Spleen (tissue), 11 donors: ENCODE measurements at regions not wholly inside any gene's neighbourhood (a gene's known extent, or its start where the extent isn't known, plus 50 kb on each side); places are given as distances from the start of the nearest gene placed in this dataset.

Experiments used
- DNase-seq: peaks from one replicate; pipeline ENCODE4 v3.0.0-alpha.2; 2020
- H3K27ac ChIP-seq, 8 donors: fragments of 200-600 bp; sonication (generic) in 7 of 8; 1 replicate in 4 of 8; 2 replicates in 4 of 8; pipeline versions ENCODE4 v1.5.0 to v1.8.0; 2016 to 2021; ENCODE audit warnings: inconsistent platforms in 4 of 8, mild to moderate bottlenecking in 4 of 8, moderate library complexity in 1 of 8
- H3K27me3 ChIP-seq, 7 donors: fragments of 200-600 bp; sonication (generic) in 6 of 7; replicated peaks in 1 of 7; 1 replicate in 4 of 7; 2 replicates in 3 of 7; pipeline versions ENCODE4 v1.5.0 to v1.8.0; 2016 to 2021; ENCODE audit warnings: inconsistent platforms in 3 of 7, mild to moderate bottlenecking in 1 of 7
- H3K36me3 ChIP-seq, 6 donors: fragments of 200-600 bp; sonication (generic) in 5 of 6; 1 replicate in 4 of 6; 2 replicates in 2 of 6; pipeline versions ENCODE4 v1.5.0 to v1.8.0; 2016 to 2021; ENCODE audit warnings: inconsistent platforms in 2 of 6
- H3K4me1 ChIP-seq, 6 donors: fragments of 200-600 bp; sonication (generic) in 5 of 6; 1 replicate in 3 of 6; 2 replicates in 3 of 6; pipeline versions ENCODE4 v1.5.0 to v1.8.0; 2016 to 2021; ENCODE audit warnings: inconsistent platforms in 3 of 6
- H3K4me3 ChIP-seq, 8 donors: fragments of 200-600 bp; sonication (generic) in 7 of 8; 1 replicate in 4 of 8; 2 replicates in 4 of 8; pipeline versions ENCODE4 v1.5.0 to v1.8.0; 2016 to 2021; ENCODE audit warnings: inconsistent platforms in 4 of 8, mild to moderate bottlenecking in 4 of 8, moderate library complexity in 2 of 8
- H3K9me3 ChIP-seq, 8 donors: fragments of 200-600 bp; sonication (generic) in 7 of 8; 1 replicate in 4 of 8; 2 replicates in 4 of 8; pipeline versions ENCODE4 v1.5.0 to v1.8.0; 2016 to 2021; ENCODE audit warnings: inconsistent platforms in 4 of 8
- POLR2A ChIP-seq, 3 donors: fragments of 450-650 bp; IDR thresholded peaks; one replicate each; pipeline ENCODE4 v1.5.1; 2017; ENCODE audit warnings: antibody characterized with exemption in 3 of 3, mild to moderate bottlenecking in 1 of 3
- POLR2AphosphoS5 ChIP-seq, 3 donors: sonication (generic); formaldehyde crosslinking; IDR thresholded peaks; one replicate each; pipeline ENCODE4 v1.5.1; 2017; ENCODE audit warnings: antibody characterized with exemption in 3 of 3
- WGBS, 5 donors: extraction: QIAGEN DNeasy Blood & Tissue Kit in 3 of 5; methylation state at CpG; one replicate each; pipeline versions ENCODE4 v1.1.5 to v1.1.7; 2013 to 2018; 5-methylcytosine and 5-hydroxymethylcytosine counted together
- intact Hi-C: fragments of 100-400 bp; cut with DNase I; formaldehyde crosslinking; loops from one replicate; pipeline ENCODE4 v1.15.0; 2023; ENCODE audit warnings: low total_unique reads
- TF ChIP-seq, protein P1 (sequence below), 11 experiments: fragments of 200-600 bp in 7 of 11; fragments of 450-650 bp in 4 of 11; sonication (generic) in 4 of 11; IDR thresholded peaks in 8 of 11; conservative IDR thresholded peaks in 3 of 11; 1 replicate in 7 of 11; 2 replicates in 4 of 11; pipeline versions ENCODE4 v1.4.0 to v1.8.0; 2016 to 2021; ENCODE audit warnings: antibody characterized with exemption in 11 of 11, inconsistent platforms in 4 of 11, mild to moderate bottlenecking in 1 of 11
- donor health status: healthy with polysubstance abuse.
- donor health status: DM: no; HTN: no; CAD: no; lungs with moderate emphysema.
- donor health status: DM: no; HTN: no; CAD: no.
- donor health status: Bipolar disorder and iron deficiency.
- donor health status: healthy.
- donor health status: DM: no; HTN: no; CAD: no.
- donor health status: DM: yes; HTN: yes; CAD: no.

DNA sequence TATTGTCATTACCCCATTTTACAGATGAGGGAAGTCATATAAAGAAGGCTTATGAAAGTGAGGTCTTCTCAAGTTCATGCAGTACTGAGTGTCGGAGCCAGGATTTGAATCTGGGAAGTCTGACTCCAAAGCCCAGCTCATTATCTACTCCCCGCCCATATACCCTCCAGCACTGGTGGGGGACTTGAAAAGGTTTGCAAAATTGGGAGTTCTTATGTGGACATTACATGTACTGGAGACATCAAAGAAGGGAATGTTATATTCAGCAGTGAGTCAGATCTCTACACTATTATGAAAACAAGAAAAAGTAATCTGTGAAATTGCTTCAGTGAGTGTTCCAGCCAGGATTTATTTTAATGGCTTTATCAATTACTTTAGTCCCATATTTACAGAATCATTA lies 185.2 kb upstream of the CADPS start:
- DNase-seq, result no peak
- H3K4me3 ChIP-seq, result no peak overlapping the region
- H3K9me3 ChIP-seq, result peaks cover 0 to under 1% (median 0%) of the 10 kb centered on the region in 8 donors
- 84 to 93% (median 88%) methylated on average over 2 of the region's 2 CpGs for WGBS, 5 donors
- no peak for TF ChIP-seq POLR2AphosphoS5 (IDR thresholded peaks at IDR 0.05)
- TF ChIP-seq, protein P1, sequence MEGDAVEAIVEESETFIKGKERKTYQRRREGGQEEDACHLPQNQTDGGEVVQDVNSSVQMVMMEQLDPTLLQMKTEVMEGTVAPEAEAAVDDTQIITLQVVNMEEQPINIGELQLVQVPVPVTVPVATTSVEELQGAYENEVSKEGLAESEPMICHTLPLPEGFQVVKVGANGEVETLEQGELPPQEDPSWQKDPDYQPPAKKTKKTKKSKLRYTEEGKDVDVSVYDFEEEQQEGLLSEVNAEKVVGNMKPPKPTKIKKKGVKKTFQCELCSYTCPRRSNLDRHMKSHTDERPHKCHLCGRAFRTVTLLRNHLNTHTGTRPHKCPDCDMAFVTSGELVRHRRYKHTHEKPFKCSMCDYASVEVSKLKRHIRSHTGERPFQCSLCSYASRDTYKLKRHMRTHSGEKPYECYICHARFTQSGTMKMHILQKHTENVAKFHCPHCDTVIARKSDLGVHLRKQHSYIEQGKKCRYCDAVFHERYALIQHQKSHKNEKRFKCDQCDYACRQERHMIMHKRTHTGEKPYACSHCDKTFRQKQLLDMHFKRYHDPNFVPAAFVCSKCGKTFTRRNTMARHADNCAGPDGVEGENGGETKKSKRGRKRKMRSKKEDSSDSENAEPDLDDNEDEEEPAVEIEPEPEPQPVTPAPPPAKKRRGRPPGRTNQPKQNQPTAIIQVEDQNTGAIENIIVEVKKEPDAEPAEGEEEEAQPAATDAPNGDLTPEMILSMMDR (IDR thresholded peaks at IDR 0.05 in 8 of 11, conservative IDR thresholded peaks at IDR 0.05 in 3 of 11), result no peak
- no peak for TF ChIP-seq POLR2A (IDR thresholded peaks at IDR 0.05)
- no peaks in the 10 kb centered on the region for H3K36me3 ChIP-seq
- H3K27ac ChIP-seq, result no peak overlapping the region
- intact Hi-C loops, result no loop called here
- H3K27me3 ChIP-seq, result no peaks in the 10 kb centered on the region
- no peaks in the 10 kb centered on the region for H3K4me1 ChIP-seq

DNA sequence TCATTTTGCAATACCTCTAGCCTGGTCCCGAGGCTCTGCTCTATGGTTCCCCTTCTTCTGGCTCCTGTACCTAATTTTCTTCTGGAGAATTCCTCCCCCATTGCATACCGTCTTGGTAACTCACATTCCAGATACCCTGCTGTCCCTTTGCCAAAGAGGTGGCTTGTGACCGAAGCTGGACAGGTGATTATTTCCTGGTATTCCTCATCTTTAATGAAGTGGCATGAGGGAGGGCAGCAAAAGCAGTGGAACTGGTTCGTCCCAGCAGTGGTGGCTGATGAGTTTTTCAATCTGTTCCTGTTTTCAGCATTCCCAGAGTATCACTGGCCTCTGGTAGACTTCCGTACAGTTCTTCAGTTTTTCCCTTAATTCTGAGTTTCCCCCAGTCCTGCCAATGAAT lies 186.2 kb upstream of the CADPS start:
- WGBS, 5 donors, result 48 to 70% (median 62%) methylated on average over 5 of the region's 5 CpGs
- TF ChIP-seq, protein P1 (IDR thresholded peaks at IDR 0.05 in 8 of 11, conservative IDR thresholded peaks at IDR 0.05 in 3 of 11), result no peak
- TF ChIP-seq POLR2A (IDR thresholded peaks at IDR 0.05) (no peak), POLR2AphosphoS5 (IDR thresholded peaks at IDR 0.05) (no peak)
- peaks cover 0 to 4% (median 0%) of the 10 kb centered on the region in 8 donors for H3K9me3 ChIP-seq
- no peak overlapping the region for H3K27ac ChIP-seq
- no peaks in the 10 kb centered on the region for H3K4me1 ChIP-seq
- no peaks in the 10 kb centered on the region for H3K27me3 ChIP-seq
- no peaks in the 10 kb centered on the region for H3K36me3 ChIP-seq
- DNase-seq, result no peak
- H3K4me3 ChIP-seq, result no peak overlapping the region
- intact Hi-C loops, result no loop called here

GRCh38 chr3:63064209-63064755 lies 189.1 kb upstream of the CADPS start:
- TF ChIP-seq, protein P1 (IDR thresholded peaks at IDR 0.05 in 8 of 11, conservative IDR thresholded peaks at IDR 0.05 in 3 of 11), result no peak
- no peak for TF ChIP-seq POLR2A (IDR thresholded peaks at IDR 0.05)
- TF ChIP-seq POLR2AphosphoS5 (IDR thresholded peaks at IDR 0.05), result no peak
- DNase-seq, result no peak
- intact Hi-C loops, result no loop called here
- H3K4me1 ChIP-seq, result no peaks in the 10 kb centered on the region
- no peak overlapping the region for H3K27ac ChIP-seq
- no peaks in the 10 kb centered on the region for H3K27me3 ChIP-seq
- no peaks in the 10 kb centered on the region for H3K36me3 ChIP-seq
- WGBS, 5 donors, result 44 to 63% (median 53%) methylated on average over 1 of the region's 1 CpG
- no peak overlapping the region for H3K4me3 ChIP-seq
- H3K9me3 ChIP-seq, result peaks cover 0 to 16% (median 0%) of the 10 kb centered on the region in 8 donors

GRCh38 chr3:63067999-63068645 lies 192.9 kb upstream of the CADPS start:
- Histone ChIP-seq H3K9me3 (peaks cover 0 to 16% (median 0%) of the 10 kb centered on the region in 8 donors), H3K27me3 (no peaks in the 10 kb centered on the region), H3K4me1 (no peaks in the 10 kb centered on the region), H3K27ac (no peak overlapping the region), H3K4me3 (no peak overlapping the region), H3K36me3 (no peaks in the 10 kb centered on the region)
- no peak for DNase-seq
- intact Hi-C loops, result no loop called here
- TF ChIP-seq POLR2A (IDR thresholded peaks at IDR 0.05) (no peak), POLR2AphosphoS5 (IDR thresholded peaks at IDR 0.05) (no peak)
- TF ChIP-seq, protein P1 (IDR thresholded peaks at IDR 0.05 in 8 of 11, conservative IDR thresholded peaks at IDR 0.05 in 3 of 11), result no peak
- WGBS, 5 donors, result 20 to 39% (median 37%) methylated on average over 3 of the region's 3 CpGs
